Neural progenitor cell (in vitro differentiated cells): ENCODE measurements at regions not wholly inside any gene's neighbourhood (a gene's known extent, or its start where the extent isn't known, plus 50 kb on each side); places are given as distances from the start of the nearest gene placed in this dataset.

Experiments
- CTCF ChIP-seq: fragments of 200-600 bp; sonication (generic); IDR thresholded peaks from 2 replicates; pipeline ENCODE4 v1.5.1; 2017; ENCODE audit warnings: antibody characterized with exemption, mild to moderate bottlenecking
- EZH2 ChIP-seq: fragments of 200-600 bp; sonication (generic); IDR thresholded peaks from 2 replicates; pipeline ENCODE4 v1.6.1; 2017; ENCODE audit warnings: antibody characterized with exemption, mild to moderate bottlenecking, moderate library complexity

GRCh38 chr14:61176686-61177085 is 104.5 kb downstream of the TMEM30B start:
- no peak for TF ChIP-seq CTCF
- no peak for TF ChIP-seq EZH2
